Common myeloid progenitor, CD34-positive (primary cell): ENCODE measurements at regions not wholly inside any gene's neighbourhood (a gene's known extent, or its start where the extent isn't known, plus 50 kb on each side); places are given as distances from the start of the nearest gene placed in this dataset.
A peak's percentile ranks its signal among the peaks of the same experiment; 100 is the strongest.
"Not testable (repeated sequence)": the region's sequence is repeated elsewhere in the genome, so short reads cannot be mapped to it uniquely, and the experiment has no call there.

Source experiments
- CTCF ChIA-PET: fragments of 350-600 bp; sonication (Branson Sonifier 250); formaldehyde crosslinking; loops from one replicate; lab custom pipeline; 2021; ENCODE audit warnings: antibody characterized with exemption; lab: Charles Lee
- POLR2A ChIA-PET: fragments of 350-600 bp; sonication (Branson Sonifier 250); formaldehyde crosslinking; loops from one replicate; lab custom pipeline; 2021; ENCODE audit warnings: antibody characterized with exemption; lab: Charles Lee
- DNase-seq, 3 donors: peaks; one replicate each; pipeline versions ENCODE4 v3.0.0 to v3.0.0-alpha.2; 2013
- H3K27ac ChIP-seq, 2 experiments: 1 replicate in 1 of 2; 2 replicates in 1 of 2; pipeline ENCODE4 v1.7.0; 2013; ENCODE audit warnings: inconsistent platforms in 2 of 2, low read length in 2 of 2, mild to moderate bottlenecking in 2 of 2, low read depth in 1 of 2, moderate library complexity in 1 of 2; ENCODE audit not compliant: severe bottlenecking in 2 of 2, insufficient read depth in 1 of 2, poor library complexity in 1 of 2
- H3K27me3 ChIP-seq, 5 experiments: replicated peaks in 2 of 5; 1 replicate in 3 of 5; 2 replicates in 2 of 5; pipeline versions ENCODE4 v1.6.1 to v1.7.0; 2013; ENCODE audit warnings: low read length in 4 of 5, mild to moderate bottlenecking in 2 of 5, moderate library complexity in 2 of 5, inconsistent platforms in 1 of 5; ENCODE audit not compliant: insufficient read depth in 5 of 5, control insufficient read depth in 4 of 5
- H3K36me3 ChIP-seq, 4 experiments: 1 replicate in 2 of 4; 2 replicates in 2 of 4; pipeline versions ENCODE4 v1.6.1 to v1.7.0; 2013; ENCODE audit warnings: low read length in 3 of 4, control low read depth in 1 of 4, mild to moderate bottlenecking in 1 of 4; ENCODE audit not compliant: control insufficient read depth in 4 of 4, insufficient read depth in 4 of 4
- H3K4me1 ChIP-seq, 4 experiments: 1 replicate in 3 of 4; 2 replicates in 1 of 4; pipeline versions ENCODE4 v1.6.1 to v1.7.1; 2013; ENCODE audit warnings: low read length in 3 of 4, mild to moderate bottlenecking in 3 of 4, control low read depth in 1 of 4, inconsistent platforms in 1 of 4, moderate library complexity in 1 of 4; ENCODE audit not compliant: control insufficient read depth in 4 of 4, insufficient read depth in 4 of 4; ENCODE audit errors: control extremely low read depth in 1 of 4
- H3K4me3 ChIP-seq, 7 experiments: 1 replicate in 4 of 7; 2 replicates in 3 of 7; pipeline versions ENCODE4 v1.5.1 to v1.7.0; 2013; ENCODE audit warnings: mild to moderate bottlenecking in 7 of 7, low read length in 6 of 7, moderate library complexity in 6 of 7, inconsistent platforms in 2 of 7, low read depth in 2 of 7, control low read depth in 1 of 7; ENCODE audit not compliant: insufficient read depth in 4 of 7, control insufficient read depth in 1 of 7; ENCODE audit errors: extremely low read depth in 1 of 7
- H3K9me3 ChIP-seq, 5 experiments: 1 replicate in 4 of 5; 2 replicates in 1 of 5; pipeline versions ENCODE4 v1.6.1 to v1.7.1; 2013; ENCODE audit warnings: low read length in 4 of 5, mild to moderate bottlenecking in 2 of 5, inconsistent platforms in 1 of 5, low read depth in 1 of 5, moderate library complexity in 1 of 5; ENCODE audit not compliant: control insufficient read depth in 4 of 5, insufficient read depth in 2 of 5; ENCODE audit errors: control extremely low read depth in 1 of 5
- WGBS: methylation state at CpG from one replicate; pipeline ENCODE4 v1.1.5; 2013; ENCODE audit not compliant: insufficient coverage; 5-methylcytosine and 5-hydroxymethylcytosine counted together

- 71% methylated on average over 1 of the region's 4 CpGs for WGBS
- H3K4me1 ChIP-seq, result peaks cover 0 to 20% (median 10%) of the 10 kb centered on the region in 4 experiments
- no peak overlapping the region for H3K4me3 ChIP-seq
- no peak for DNase-seq
- no peaks in the 10 kb centered on the region for H3K9me3 ChIP-seq
- ChIA-PET CTCF (interaction anchor here (1.1 kb wide), 1 partner anchor 79 kb away, joined by 3 read pairs; no protein-coding TSS in a partner anchor), POLR2A (no interaction called here)
- no peak overlapping the region for H3K27ac ChIP-seq
- no peaks in the 10 kb centered on the region for H3K36me3 ChIP-seq
- peaks cover 2 to 11% (median 6%) of the 10 kb centered on the region in 5 experiments for H3K27me3 ChIP-seq
These were observed 58.1 kb upstream of the MSMB start for GRCh38 chr10:46104071-46104585.

GRCh38 chr10:46105416-46105815, 59.3 kb upstream of the MSMB start:
- H3K9me3 ChIP-seq, H3K36me3 ChIP-seq, POLR2A ChIA-PET, H3K27ac ChIP-seq, DNase-seq: not testable (repeated sequence)
- Histone ChIP-seq H3K4me3 (peak overlapping the region in 2 of 7 experiments; percentile 70 to 82), H3K27me3 (peaks cover 2 to 11% (median 6%) of the 10 kb centered on the region in 5 experiments), H3K4me1 (peaks cover 0 to 20% (median 10%) of the 10 kb centered on the region in 4 experiments)
- 83% methylated on average over 3 of the region's 9 CpGs for WGBS
- CTCF ChIA-PET, result interaction anchor here (1.0 kb wide), 1 partner anchor 10 kb away, joined by 3 read pairs; no protein-coding TSS in a partner anchor

DNA sequence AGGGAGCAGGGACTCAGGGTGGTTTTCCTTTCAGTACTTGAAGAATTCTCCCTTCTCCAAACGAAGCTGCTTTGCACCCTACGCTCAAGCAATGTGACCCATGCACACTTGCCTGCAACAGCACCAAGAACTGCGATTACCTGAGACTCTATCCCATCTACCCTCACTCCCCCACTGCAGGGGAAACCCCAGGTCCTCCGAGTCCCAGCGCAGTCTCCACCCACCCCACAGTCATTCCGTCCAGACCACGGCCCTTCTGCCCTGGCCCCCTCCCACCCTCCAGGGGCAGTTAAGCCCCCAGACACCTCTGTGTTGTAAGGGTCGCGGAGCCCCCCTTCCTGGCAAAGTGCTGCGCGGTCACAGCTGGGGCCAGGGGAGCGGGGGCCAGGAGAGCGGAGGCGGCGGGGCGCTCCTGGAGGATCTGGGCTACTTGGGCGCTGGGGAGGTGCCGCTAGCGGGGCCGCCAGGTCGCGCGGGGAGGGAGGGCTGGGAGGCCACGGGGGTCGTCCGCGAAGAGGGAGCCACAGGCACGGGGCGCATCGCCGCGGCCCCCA, 59.9 kb upstream of the MSMB start:
- H3K9me3 ChIP-seq, H3K36me3 ChIP-seq: not testable (repeated sequence)
- H3K27me3 ChIP-seq, result peaks cover 2 to 11% (median 6%) of the 10 kb centered on the region in 5 experiments
- peaks cover 0 to 20% (median 10%) of the 10 kb centered on the region in 4 experiments for H3K4me1 ChIP-seq
- 3% methylated on average over 19 of the region's 32 CpGs for WGBS
- H3K27ac ChIP-seq, result peak overlapping the region in 1 of 2 experiments; percentile 34
- peak overlapping the region; percentile 53 to 83 (median 70) for H3K4me3 ChIP-seq
- CTCF ChIA-PET, result interaction anchor here (1.0 kb wide), 1 partner anchor 10 kb away, joined by 3 read pairs; no protein-coding TSS in a partner anchor
- POLR2A ChIA-PET, result interaction anchor here (1.2 kb wide), 1 partner anchor 177 kb away, joined by 3 read pairs; no protein-coding TSS in a partner anchor
- DNase-seq, result peak in 1 of 3 donors; percentile 35

- 4% methylated on average over 54 of the region's 55 CpGs for WGBS
- Histone ChIP-seq H3K27ac (peak overlapping the region in 1 of 2 experiments; percentile 34), H3K9me3 (no peaks in the 10 kb centered on the region), H3K36me3 (no peaks in the 10 kb centered on the region), H3K4me1 (peaks cover 0 to 20% (median 10%) of the 10 kb centered on the region in 4 experiments), H3K27me3 (peaks cover 2 to 11% (median 6%) of the 10 kb centered on the region in 5 experiments), H3K4me3 (peak overlapping the region; percentile 53 to 83 (median 70))
- DNase-seq, result peak in 2 of 3 donors; percentile 54 to 59
- CTCF ChIA-PET, result interaction anchor here (0.8 to 1.5 kb wide), 2 partner anchors 29 to 176 kb away, joined by 3 to 5 read pairs; no protein-coding TSS in a partner anchor
- POLR2A ChIA-PET, result interaction anchor here (1.2 kb wide), 1 partner anchor 176 kb away, joined by 3 read pairs; no protein-coding TSS in a partner anchor
These were observed 60.6 kb upstream of the MSMB start for GRCh38 chr10:46106410-46107255.

DNA sequence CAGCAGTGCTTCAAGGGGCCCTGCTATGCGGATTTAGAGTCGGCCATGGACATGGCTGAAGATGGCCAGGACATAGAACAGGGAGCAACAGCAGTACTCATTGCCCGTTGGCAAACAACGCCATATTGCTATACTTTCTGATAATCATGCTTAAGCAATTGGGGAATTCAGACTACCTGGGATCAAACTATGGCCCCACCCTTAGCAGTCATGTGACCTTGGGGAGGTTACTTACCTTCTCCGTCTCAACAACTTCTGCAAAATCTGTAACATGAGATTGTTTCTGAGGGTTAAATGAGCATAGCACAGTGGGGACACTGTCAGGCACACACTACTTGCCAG, 62.1 kb upstream of the MSMB start:
- POLR2A ChIA-PET, H3K4me3 ChIP-seq, CTCF ChIA-PET, H3K9me3 ChIP-seq, H3K36me3 ChIP-seq, H3K27ac ChIP-seq, DNase-seq: not testable (repeated sequence)
- 90% methylated on average over 2 of the region's 5 CpGs for WGBS
- Histone ChIP-seq H3K4me1 (peaks cover 0 to 20% (median 10%) of the 10 kb centered on the region in 4 experiments), H3K27me3 (peaks cover 2 to 11% (median 6%) of the 10 kb centered on the region in 5 experiments)

- not testable (repeated sequence) for DNase-seq
These were observed 108.2 kb upstream of the MSMB start for GRCh38 chr10:46154271-46154670.

More at GRCh38 chr10:46154271-46154670, 108.2 kb upstream of the MSMB start:
- H3K9me3 ChIP-seq, H3K4me3 ChIP-seq, H3K27ac ChIP-seq, POLR2A ChIA-PET, H3K27me3 ChIP-seq, H3K36me3 ChIP-seq, CTCF ChIA-PET, H3K4me1 ChIP-seq: not testable (repeated sequence)
- WGBS, result no CpG with 5 or more reads among the region's 1 CpG
